Body of pancreas (tissue), 4 donors: ENCODE measurements at regions not wholly inside any gene's neighbourhood (a gene's known extent, or its start where the extent isn't known, plus 50 kb on each side); places are given as distances from the start of the nearest gene placed in this dataset.

Experiments
- ATAC-seq: fragments of 150-250 bp; one replicate; pipeline ENCODE4 v1.9.1; 2016
- DNase-seq, 4 donors: peaks; one replicate each; pipeline ENCODE4 v3.0.0-alpha.2; 2019
- H3K27ac ChIP-seq, 4 donors: fragments of 200-600 bp; sonication (generic); 1 replicate in 3 of 4; 2 replicates in 1 of 4; pipeline versions ENCODE4 v1.5.1 to v1.6.1; 2016 to 2019; ENCODE audit warnings: mild to moderate bottlenecking in 1 of 4, mixed read lengths in 1 of 4, moderate library complexity in 1 of 4
- H3K27me3 ChIP-seq, 2 donors: fragments of 200-600 bp; sonication (generic); one replicate each; pipeline ENCODE4 v1.6.0; 2016; ENCODE audit warnings: mild to moderate bottlenecking in 1 of 2
- H3K36me3 ChIP-seq, 2 donors: fragments of 200-600 bp; sonication (generic); replicated peaks in 1 of 2; 2 replicates each; pipeline ENCODE4 v1.5.1; 2016; ENCODE audit warnings: low read depth in 2 of 2; ENCODE audit not compliant: insufficient read depth in 1 of 2
- H3K4me1 ChIP-seq: fragments of 200-600 bp; sonication (generic); one replicate; pipeline ENCODE4 v1.6.0; 2016
- H3K4me3 ChIP-seq, 2 donors: fragments of 200-600 bp; sonication (generic); 1 replicate in 1 of 2; 2 replicates in 1 of 2; pipeline ENCODE4 v1.5.1; 2016 to 2019
- H3K9me3 ChIP-seq, 3 donors: fragments of 200-600 bp; sonication (generic); 1 replicate in 2 of 3; 2 replicates in 1 of 3; pipeline ENCODE4 v1.5.1; 2016
- CTCF ChIP-seq, 7 experiments: fragments of 450-650 bp in 4 of 7; fragments of 200-600 bp in 3 of 7; sonication (generic) in 3 of 7; IDR thresholded peaks; one replicate each; pipeline ENCODE4 v1.5.1; 2016 to 2019; ENCODE audit warnings: antibody characterized with exemption in 7 of 7
- POLR2A ChIP-seq, 3 donors: fragments of 450-650 bp; IDR thresholded peaks; one replicate each; pipeline ENCODE4 v1.6.1; 2016; ENCODE audit warnings: antibody characterized with exemption in 3 of 3, mild to moderate bottlenecking in 2 of 3
- WGBS, 2 donors: methylation state at CpG; one replicate each; pipeline ENCODE4 v1.1.5; 2017; 5-methylcytosine and 5-hydroxymethylcytosine counted together
- intact Hi-C: fragments of 100-400 bp; cut with DNase I; formaldehyde crosslinking; loops from one replicate; pipeline ENCODE4 v1.15.1; 2023

GRCh38 chr22:44580176-44581095 is 82.4 kb upstream of the RTL6 start:
- Histone ChIP-seq H3K36me3 (no peaks in the 10 kb centered on the region), H3K9me3 (no peaks in the 10 kb centered on the region), H3K27ac (no peak overlapping the region), H3K4me3 (no peak overlapping the region), H3K27me3 (no peaks in the 10 kb centered on the region), H3K4me1 (peaks cover 2% of the 10 kb centered on the region)
- ATAC-seq (no peak), DNase-seq (peak in 1 of 4 donors; percentile 6)
- TF ChIP-seq POLR2A (IDR thresholded peaks at IDR 0.05) (no peak), CTCF (IDR thresholded peaks at IDR 0.05) (no peak)
- 37 to 39% methylated on average over 21 to 22 of the region's 22 CpGs for WGBS, 2 donors
- intact Hi-C loops, result no loop called here

GRCh38 chr22:44578516-44579230 is 80.6 kb upstream of the RTL6 start:
- DNase-seq, result peak in 1 of 4 donors; percentile 3
- intact Hi-C loops, result no loop called here
- TF ChIP-seq CTCF (IDR thresholded peaks at IDR 0.05) (no peak), POLR2A (IDR thresholded peaks at IDR 0.05) (no peak)
- Histone ChIP-seq H3K4me3 (no peak overlapping the region), H3K27ac (no peak overlapping the region), H3K36me3 (no peaks in the 10 kb centered on the region), H3K9me3 (no peaks in the 10 kb centered on the region), H3K27me3 (no peaks in the 10 kb centered on the region), H3K4me1 (peaks cover 7% of the 10 kb centered on the region)
- no peak for ATAC-seq
- WGBS, 2 donors, result 57 to 65% methylated on average over 10 of the region's 10 CpGs

- Histone ChIP-seq H3K27ac (no peak overlapping the region), H3K9me3 (no peaks in the 10 kb centered on the region), H3K4me1 (peaks cover 7% of the 10 kb centered on the region), H3K4me3 (no peak overlapping the region), H3K27me3 (no peaks in the 10 kb centered on the region), H3K36me3 (no peaks in the 10 kb centered on the region)
- TF ChIP-seq POLR2A (IDR thresholded peaks at IDR 0.05) (no peak), CTCF (IDR thresholded peaks at IDR 0.05) (no peak)
- 20 to 52% methylated on average over 1 to 3 of the region's 3 CpGs for WGBS, 2 donors
- intact Hi-C loops, result no loop called here
- no peak for DNase-seq
- no peak for ATAC-seq
Observed at GRCh38 chr22:44578110-44578457, 80.1 kb upstream of the RTL6 start.

- no peak overlapping the region for H3K4me3 ChIP-seq
- 67 to 75% methylated on average over 23 to 25 of the region's 26 CpGs for WGBS, 2 donors
- peak in 1 of 4 donors; percentile 3 for DNase-seq
- no peak overlapping the region for H3K27ac ChIP-seq
- H3K4me1 ChIP-seq, result peaks cover 7% of the 10 kb centered on the region
- ATAC-seq, result no peak
- intact Hi-C loops, result no loop called here
- TF ChIP-seq POLR2A (IDR thresholded peaks at IDR 0.05) (no peak), CTCF (IDR thresholded peaks at IDR 0.05) (no peak)
- no peaks in the 10 kb centered on the region for H3K36me3 ChIP-seq
- H3K27me3 ChIP-seq, result no peaks in the 10 kb centered on the region
- H3K9me3 ChIP-seq, result no peaks in the 10 kb centered on the region
Observed at GRCh38 chr22:44577391-44578109, 79.5 kb upstream of the RTL6 start.
